HepG2 (cell line): ENCODE measurements at regions not wholly inside any gene's neighbourhood (a gene's known extent, or its start where the extent isn't known, plus 50 kb on each side); places are given as distances from the start of the nearest gene placed in this dataset.

Experiments used
- ATAC-seq: fragments of 200-7000 bp; cut with Tn5 transposase; 3 replicates; pipeline ENCODE4 v1.9.1; 2020; ENCODE audit warnings: mild to moderate bottlenecking, moderate library complexity
- BruUV-seq: library from RNA; stranded (reverse); fragments of 400-500 nt; replicated peaks from 2 replicates; lab custom pipeline; 2021; lab: Mats Ljungman, UMichigan
- CTCF ChIA-PET: fragments of 300-600 bp; formaldehyde crosslinking; extraction: SDS; loops from one replicate; lab custom pipeline; 2021; ENCODE audit warnings: low total read pairs, inconsistent platforms, low intra/inter-chr PET ratio; lab: Yijun Ruan, JAX
- POLR2A ChIA-PET: fragments of 350-600 bp; sonication (Branson Sonifier 250); formaldehyde crosslinking; loops from one replicate; lab custom pipeline; 2020; ENCODE audit warnings: antibody characterized with exemption, inconsistent platforms; lab: Yijun Ruan, JAX
- DNase-seq: peaks from one replicate; pipeline ENCODE4 v3.0.0-alpha.2; 2015; ENCODE audit warnings: low spot score
- FAIRE-seq: peaks from 3 replicates; lab custom pipeline; 2011; peaks lifted over from hg19 to GRCh38; lab: Jason Lieb, UNC
- H2AFZ ChIP-seq: one replicate; pipeline ENCODE4 v1.6.1; 2011; ENCODE audit warnings: low read length, inconsistent platforms
- H3K27ac ChIP-seq: fragments of 300-600 bp; 3 replicates; pipeline ENCODE4 v1.8.0; 2011; ENCODE audit warnings: mixed run types, mild to moderate bottlenecking, mixed read lengths, low read length, inconsistent platforms; ENCODE audit not compliant: insufficient read depth; ENCODE audit errors: extremely low read length
- H3K27me3 ChIP-seq, 2 experiments: fragments of 200-600 bp in 1 of 2; 2 replicates in 1 of 2; 3 replicates in 1 of 2; pipeline versions ENCODE4 v1.6.0 to v1.8.0; 2011; ENCODE audit warnings: low read length in 2 of 2, mild to moderate bottlenecking in 2 of 2, moderate library complexity in 2 of 2, inconsistent platforms in 1 of 2; ENCODE audit not compliant: insufficient read depth in 2 of 2, control insufficient read depth in 1 of 2
- H3K36me3 ChIP-seq, 2 experiments: fragments of 200-600 bp in 1 of 2; replicated peaks in 1 of 2; 2 replicates in 1 of 2; 3 replicates in 1 of 2; pipeline versions ENCODE4 v1.5.1 to v1.8.0; 2011; ENCODE audit warnings: low read length in 2 of 2, inconsistent platforms in 1 of 2; ENCODE audit not compliant: insufficient read depth in 2 of 2, control insufficient read depth in 1 of 2
- H3K4me1 ChIP-seq: 2 replicates; pipeline ENCODE4 v1.5.1; 2012; ENCODE audit warnings: low read length, inconsistent platforms; ENCODE audit not compliant: insufficient read depth
- H3K4me2 ChIP-seq: 2 replicates; pipeline ENCODE4 v1.6.0; 2011; ENCODE audit warnings: low read depth, low read length, inconsistent platforms
- H3K4me3 ChIP-seq, 3 experiments: fragments of 200-600 bp in 1 of 3; sonication (generic), shearing (Covaris generic) in 1 of 3; replicated peaks in 1 of 3; 2 replicates each; pipeline ENCODE4 v1.5.1; 2011 to 2016; ENCODE audit warnings: low read length in 3 of 3, inconsistent platforms in 2 of 3, low read depth in 2 of 3, mild to moderate bottlenecking in 2 of 3, control low read depth in 1 of 3, mixed read lengths in 1 of 3; ENCODE audit not compliant: insufficient read depth in 1 of 3
- H3K79me2 ChIP-seq: one replicate; pipeline ENCODE4 v1.6.1; 2011; ENCODE audit warnings: low read length, inconsistent platforms; ENCODE audit not compliant: insufficient read depth
- H3K9ac ChIP-seq: 2 replicates; pipeline ENCODE4 v1.6.0; 2011; ENCODE audit warnings: mild to moderate bottlenecking, low read depth, low read length, inconsistent platforms; ENCODE audit not compliant: insufficient read depth
- H3K9me3 ChIP-seq: 2 replicates; pipeline ENCODE4 v1.5.1; 2012; ENCODE audit warnings: mild to moderate bottlenecking, low read length
- H4K20me1 ChIP-seq: 2 replicates; pipeline ENCODE4 v1.6.0; 2011; ENCODE audit warnings: inconsistent platforms, mild to moderate bottlenecking, low read length, moderate library complexity; ENCODE audit not compliant: insufficient read depth
- CEBPG ChIP-seq: IDR thresholded peaks from 2 replicates; pipeline ENCODE4 v1.6.1; 2016
- KDM3A ChIP-seq: IDR thresholded peaks from 2 replicates; pipeline ENCODE4 v1.6.1; 2018; ENCODE audit warnings: low read depth, missing compliant biosample characterization
- KIAA2018 ChIP-seq: sonication (generic); formaldehyde crosslinking; IDR thresholded peaks from 2 replicates; pipeline ENCODE4 v1.5.0; 2020; ENCODE audit warnings: mild to moderate bottlenecking, missing genetic modification reagents, borderline replicate concordance
- YEATS4 ChIP-seq: sonication (generic); formaldehyde crosslinking; IDR thresholded peaks from 2 replicates; pipeline ENCODE4 v1.4.0; 2020; ENCODE audit warnings: missing genetic modification reagents, borderline replicate concordance
- ZNF335 ChIP-seq: sonication (generic); formaldehyde crosslinking; IDR thresholded peaks from 2 replicates; pipeline ENCODE4 v1.4.0; 2020; ENCODE audit warnings: missing genetic modification reagents
- ZNF354B ChIP-seq: sonication (generic); formaldehyde crosslinking; IDR thresholded peaks from 2 replicates; pipeline ENCODE4 v1.8.0; 2022; ENCODE audit warnings: mild to moderate bottlenecking, missing genetic modification reagents
- ZNF546 ChIP-seq: sonication (generic); formaldehyde crosslinking; conservative IDR thresholded peaks from 2 replicates; pipeline ENCODE4 v1.8.1; 2023; ENCODE audit warnings: mild to moderate bottlenecking, missing genetic modification reagents
- ZNF564 ChIP-seq: sonication (generic); formaldehyde crosslinking; IDR thresholded peaks from 2 replicates; pipeline ENCODE4 v1.8.1; 2023; ENCODE audit warnings: mild to moderate bottlenecking, missing genetic modification reagents
- ZNF572 ChIP-seq: sonication (generic); formaldehyde crosslinking; IDR thresholded peaks from 2 replicates; pipeline ENCODE4 v1.5.1; 2020; ENCODE audit warnings: mild to moderate bottlenecking, missing genetic modification reagents
- ZNF605 ChIP-seq: sonication (generic); formaldehyde crosslinking; IDR thresholded peaks from 2 replicates; pipeline ENCODE4 v1.8.0; 2022; ENCODE audit warnings: mild to moderate bottlenecking, missing genetic modification reagents
- ZNF674 ChIP-seq: sonication (generic); formaldehyde crosslinking; IDR thresholded peaks from 2 replicates; pipeline ENCODE4 v1.5.0; 2020; ENCODE audit warnings: low read depth, mild to moderate bottlenecking, missing genetic modification reagents
- ZNF766 ChIP-seq: sonication (generic); formaldehyde crosslinking; IDR thresholded peaks from 2 replicates; pipeline ENCODE4 v1.5.0; 2020; ENCODE audit warnings: missing genetic modification reagents, borderline replicate concordance
- ZNF790 ChIP-seq: sonication (generic); formaldehyde crosslinking; IDR thresholded peaks from 2 replicates; pipeline ENCODE4 v1.8.0; 2022; ENCODE audit warnings: missing genetic modification reagents, mild to moderate bottlenecking, borderline replicate concordance
- WGBS: methylation state at CpG from one replicate; pipeline ENCODE4 v1.1.6; 2017; ENCODE audit warnings: low lambda C conversion rate; 5-methylcytosine and 5-hydroxymethylcytosine counted together
- in situ Hi-C: cut with HindIII; loops from 2 replicates; pipeline ENCODE4 v1.10.0; 2017; ENCODE audit warnings: low pct_unique_long_range_greater_than_20kb; ENCODE audit not compliant: extremely low pct_ligation_motif_present
- intact Hi-C: fragments of 100-400 bp; cut with micrococcal nuclease; formaldehyde crosslinking; loops from one replicate; pipeline ENCODE4 v1.10.0; 2022; ENCODE audit not compliant: unreplicated experiment
- TF ChIP-seq, protein P1 (sequence below): IDR thresholded peaks from 2 replicates; pipeline ENCODE4 v1.4.0; 2020; ENCODE audit warnings: mild to moderate bottlenecking, missing genetic modification reagents

DNA sequence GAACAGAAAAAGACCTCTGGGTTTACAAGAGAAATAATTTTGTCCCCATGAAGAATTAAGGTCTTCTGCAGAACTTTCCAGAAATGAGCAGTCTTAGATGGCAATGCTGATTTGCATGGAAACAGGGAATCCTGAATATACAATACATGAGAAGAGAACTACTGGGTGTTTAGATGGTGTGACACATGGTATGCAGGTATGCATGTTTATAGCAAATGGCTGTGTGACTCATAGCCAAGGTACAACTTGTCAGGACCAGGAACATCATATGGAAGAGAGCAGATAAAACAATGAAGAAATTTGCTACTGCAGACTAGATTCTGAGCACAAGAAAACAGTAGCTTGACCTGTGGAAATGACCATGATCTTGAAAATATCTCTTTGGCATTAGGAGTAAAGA lies 907.8 kb downstream of the GATA3 start (continued):
- no peak for TF ChIP-seq ZNF790 (CRISPR knock-in tag)
- no peak for TF ChIP-seq ZNF546 (CRISPR knock-in tag)
- no peak for TF ChIP-seq ZNF766 (CRISPR knock-in tag)
- TF ChIP-seq, protein P1, sequence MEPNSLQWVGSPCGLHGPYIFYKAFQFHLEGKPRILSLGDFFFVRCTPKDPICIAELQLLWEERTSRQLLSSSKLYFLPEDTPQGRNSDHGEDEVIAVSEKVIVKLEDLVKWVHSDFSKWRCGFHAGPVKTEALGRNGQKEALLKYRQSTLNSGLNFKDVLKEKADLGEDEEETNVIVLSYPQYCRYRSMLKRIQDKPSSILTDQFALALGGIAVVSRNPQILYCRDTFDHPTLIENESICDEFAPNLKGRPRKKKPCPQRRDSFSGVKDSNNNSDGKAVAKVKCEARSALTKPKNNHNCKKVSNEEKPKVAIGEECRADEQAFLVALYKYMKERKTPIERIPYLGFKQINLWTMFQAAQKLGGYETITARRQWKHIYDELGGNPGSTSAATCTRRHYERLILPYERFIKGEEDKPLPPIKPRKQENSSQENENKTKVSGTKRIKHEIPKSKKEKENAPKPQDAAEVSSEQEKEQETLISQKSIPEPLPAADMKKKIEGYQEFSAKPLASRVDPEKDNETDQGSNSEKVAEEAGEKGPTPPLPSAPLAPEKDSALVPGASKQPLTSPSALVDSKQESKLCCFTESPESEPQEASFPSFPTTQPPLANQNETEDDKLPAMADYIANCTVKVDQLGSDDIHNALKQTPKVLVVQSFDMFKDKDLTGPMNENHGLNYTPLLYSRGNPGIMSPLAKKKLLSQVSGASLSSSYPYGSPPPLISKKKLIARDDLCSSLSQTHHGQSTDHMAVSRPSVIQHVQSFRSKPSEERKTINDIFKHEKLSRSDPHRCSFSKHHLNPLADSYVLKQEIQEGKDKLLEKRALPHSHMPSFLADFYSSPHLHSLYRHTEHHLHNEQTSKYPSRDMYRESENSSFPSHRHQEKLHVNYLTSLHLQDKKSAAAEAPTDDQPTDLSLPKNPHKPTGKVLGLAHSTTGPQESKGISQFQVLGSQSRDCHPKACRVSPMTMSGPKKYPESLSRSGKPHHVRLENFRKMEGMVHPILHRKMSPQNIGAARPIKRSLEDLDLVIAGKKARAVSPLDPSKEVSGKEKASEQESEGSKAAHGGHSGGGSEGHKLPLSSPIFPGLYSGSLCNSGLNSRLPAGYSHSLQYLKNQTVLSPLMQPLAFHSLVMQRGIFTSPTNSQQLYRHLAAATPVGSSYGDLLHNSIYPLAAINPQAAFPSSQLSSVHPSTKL (CRISPR knock-in tag): no peak
- no peak for TF ChIP-seq YEATS4 (CRISPR knock-in tag)
- TF ChIP-seq ZNF605 (CRISPR knock-in tag): no peak

- H3K36me3 ChIP-seq: no peaks in the 10 kb centered on the region
- no peaks in the 10 kb centered on the region for H3K79me2 ChIP-seq
- H3K9me3 ChIP-seq: no peaks in the 10 kb centered on the region
- H3K27me3 ChIP-seq: no peaks in the 10 kb centered on the region; a peak in 1 of 5 replicates
- FAIRE-seq (no peak), DNase-seq (no peak), ATAC-seq (no peak)
- no peaks in the 10 kb centered on the region for H3K4me1 ChIP-seq
- H4K20me1 ChIP-seq: no peaks in the 10 kb centered on the region
- no TSS peak for BruUV-seq
- H2AFZ ChIP-seq: no peak overlapping the region
- no peak overlapping the region for H3K4me3 ChIP-seq
- no peak overlapping the region for H3K9ac ChIP-seq
- intact Hi-C loops: no loop called here
- TF ChIP-seq ZNF572: no peak
- TF ChIP-seq ZNF354B (CRISPR knock-in tag): no peak
- no peak for TF ChIP-seq ZNF674 (CRISPR knock-in tag)
- no peak for TF ChIP-seq KDM3A (CRISPR knock-in tag)
- TF ChIP-seq ZNF564 (CRISPR knock-in tag): no peak
- TF ChIP-seq ZNF335 (CRISPR knock-in tag): no peak
- TF ChIP-seq CEBPG (CRISPR knock-in tag): no peak
- no peak for TF ChIP-seq KIAA2018 (CRISPR knock-in tag)
- H3K4me2 ChIP-seq: no peak overlapping the region
- ChIA-PET CTCF (no interaction called here), POLR2A (no interaction called here)
- 4% methylated on average over 2 of the region's 2 CpGs for WGBS
- in situ Hi-C loops: no loop called here
- no peak overlapping the region for H3K27ac ChIP-seq
These were observed 912.6 kb downstream of the GATA3 start for GRCh38 chr10:8967061-8967460.
